NCI-H2107 treated with DMSO at 0.1 percent for 48 hours (cell line): ENCODE measurements at regions not wholly inside any gene's neighbourhood (a gene's known extent, or its start where the extent isn't known, plus 50 kb on each side); places are given as distances from the start of the nearest gene placed in this dataset.

Experiments used
- DNase-seq: peaks from one replicate; lab custom pipeline; 2025; ENCODE audit not compliant: unreplicated experiment; lab: John Stamatoyannopoulos, UW

- no peak for DNase-seq
Measured at GRCh38 chr2:150599889-150600288, 112.4 kb upstream of the RND3 start.

GRCh38 chr2:150598383-150598782 is 110.9 kb upstream of the RND3 start:
- no peak for DNase-seq

GRCh38 chr2:150595803-150596470 is 108.5 kb upstream of the RND3 start:
- DNase-seq: no peak

GRCh38 chr2:150594299-150594698 is 106.8 kb upstream of the RND3 start:
- DNase-seq: no peak

- DNase-seq: no peak
Measured at GRCh38 chr2:150591496-150592285, 104.2 kb upstream of the RND3 start.

- no peak for DNase-seq
Measured at GRCh38 chr2:150589681-150590080, 102.2 kb upstream of the RND3 start.

GRCh38 chr2:150588506-150588870 is 101.0 kb upstream of the RND3 start:
- no peak for DNase-seq

- DNase-seq: no peak
Measured at GRCh38 chr2:150587547-150588505, 100.4 kb upstream of the RND3 start.

- DNase-seq: no peak
Measured at GRCh38 chr2:150586858-150587257, 99.4 kb upstream of the RND3 start.

GRCh38 chr2:150585221-150585971 is 97.9 kb upstream of the RND3 start:
- DNase-seq: no peak

- DNase-seq: no peak
Measured at GRCh38 chr2:150584081-150584480, 96.6 kb upstream of the RND3 start.

GRCh38 chr2:150581717-150582472 is 94.4 kb upstream of the RND3 start:
- no peak for DNase-seq

GRCh38 chr2:150578481-150578880 is 91.0 kb upstream of the RND3 start:
- DNase-seq: no peak

GRCh38 chr2:150575861-150576260 is 88.4 kb upstream of the RND3 start:
- no peak for DNase-seq

GRCh38 chr2:150572961-150573395 is 85.5 kb upstream of the RND3 start:
- DNase-seq: no peak

GRCh38 chr2:150572194-150572766 is 84.8 kb upstream of the RND3 start:
- no peak for DNase-seq

GRCh38 chr2:150571121-150571520 is 83.7 kb upstream of the RND3 start:
- no peak for DNase-seq

GRCh38 chr2:150570712-150571111 is 83.2 kb upstream of the RND3 start:
- DNase-seq: no peak

GRCh38 chr2:150569761-150570160 is 82.3 kb upstream of the RND3 start:
- DNase-seq: no peak
